ENCODE measurements at regions not wholly inside any gene's neighbourhood (a gene's known extent, or its start where the extent isn't known, plus 50 kb on each side); places are given as distances from the start of the nearest gene placed in this dataset.

DNA sequence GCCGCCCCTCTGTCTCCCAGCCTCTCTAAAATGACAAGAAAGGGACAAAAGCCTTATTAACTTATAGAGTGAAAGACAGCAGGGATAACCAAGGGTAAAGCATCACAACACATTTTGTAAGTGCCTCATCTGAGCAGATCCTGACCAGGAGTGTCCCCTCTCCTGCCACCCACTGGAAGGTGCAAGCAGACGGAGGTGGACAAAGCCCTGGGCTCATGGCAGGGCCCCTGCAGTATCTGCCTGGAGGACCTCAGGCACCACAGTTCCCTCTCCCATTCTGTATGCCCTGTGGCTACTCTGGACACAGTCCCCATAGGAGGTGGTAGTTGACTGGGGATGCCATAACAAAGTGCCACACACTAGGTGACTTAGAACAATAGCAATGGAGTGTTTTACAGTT, 319.8 kb downstream of the GADD45G start:
- TF ChIP-seq POLR2AphosphoS5 (IDR thresholded peaks at IDR 0.05; ENCODE audit: borderline replicate concordance, low read depth, low read length) = no peak
- TF ChIP-seq EZH2 (IDR thresholded peaks at IDR 0.05) = no peak
- no peak for TF ChIP-seq FOXP2 (optimal IDR thresholded peaks at IDR 0.05; ENCODE audit: control extremely low read depth, extremely low read length, insufficient read depth)
